Neural cell (in vitro differentiated cells): ENCODE measurements at regions not wholly inside any gene's neighbourhood (a gene's known extent, or its start where the extent isn't known, plus 50 kb on each side); places are given as distances from the start of the nearest gene placed in this dataset.

Experiments
- H2AFZ ChIP-seq: fragments of 200-600, 300-800 bp; sonication (generic), shearing (Covaris generic); 2 replicates; pipeline ENCODE4 v1.6.0; 2014; ENCODE audit warnings: low read depth, mild to moderate bottlenecking, antibody characterized with exemption, low read length, moderate library complexity
- H3F3A ChIP-seq: fragments of 200-600 bp; shearing (Covaris generic); 2 replicates; pipeline ENCODE4 v1.6.1; 2016; ENCODE audit warnings: mild to moderate bottlenecking, moderate library complexity, mixed read lengths, antibody characterized with exemption, low read length; ENCODE audit not compliant: insufficient read depth, poor library complexity, severe bottlenecking
- H3K27ac ChIP-seq: fragments of 200-600, 300-800 bp; sonication (generic), shearing (Covaris generic); 2 replicates; pipeline ENCODE4 v1.5.1; 2014; ENCODE audit warnings: mild to moderate bottlenecking, low read length, moderate library complexity
- H3K27me3 ChIP-seq: fragments of 300-800, 200-600 bp; sonication (generic), shearing (Covaris generic); 2 replicates; pipeline ENCODE4 v1.6.0; 2014; ENCODE audit warnings: mild to moderate bottlenecking, low read depth, low read length, moderate library complexity; ENCODE audit not compliant: insufficient read depth
- H3K36me3 ChIP-seq: fragments of 300-800, 200-600 bp; sonication (generic), shearing (Covaris generic); 2 replicates; pipeline ENCODE4 v1.5.1; 2014; ENCODE audit warnings: mild to moderate bottlenecking, antibody characterized with exemption, low read length, moderate library complexity; ENCODE audit not compliant: insufficient read depth
- H3K4me2 ChIP-seq: fragments of 300-800, 200-600 bp; sonication (generic), shearing (Covaris generic); 2 replicates; pipeline ENCODE4 v1.6.0; 2014; ENCODE audit warnings: mild to moderate bottlenecking, low read length
- H3K4me3 ChIP-seq: fragments of 300-800, 200-600 bp; sonication (generic), shearing (Covaris generic); 2 replicates; pipeline ENCODE4 v1.5.1; 2014; ENCODE audit warnings: mild to moderate bottlenecking, low read length, moderate library complexity
- H3K79me2 ChIP-seq: fragments of 200-600 bp; shearing (Covaris generic); replicated peaks from 2 replicates; pipeline ENCODE4 v1.6.0; 2014; ENCODE audit warnings: mild to moderate bottlenecking, low read length, moderate library complexity; ENCODE audit not compliant: insufficient read depth
- H3K9ac ChIP-seq: fragments of 300-800, 200-600 bp; sonication (generic), shearing (Covaris generic); 2 replicates; pipeline ENCODE4 v1.6.1; 2016; ENCODE audit warnings: mild to moderate bottlenecking, low read length, mixed read lengths
- H3K9me2 ChIP-seq: fragments of 200-600 bp; shearing (Covaris generic); 2 replicates; pipeline ENCODE4 v1.6.1; 2016; ENCODE audit warnings: mild to moderate bottlenecking, low read length, mixed read lengths; ENCODE audit not compliant: insufficient read depth
- H3K9me3 ChIP-seq: fragments of 200-600, 300-800 bp; sonication (generic), shearing (Covaris generic); 2 replicates; pipeline ENCODE4 v1.6.1; 2016; ENCODE audit warnings: mild to moderate bottlenecking, mixed run types, low read length, moderate library complexity, mixed read lengths
- H4K20me1 ChIP-seq: fragments of 200-600 bp; shearing (Covaris generic); 2 replicates; pipeline ENCODE4 v1.6.1; 2016; ENCODE audit warnings: mild to moderate bottlenecking, mixed run types; ENCODE audit not compliant: insufficient read depth
- EP300 ChIP-seq: fragments of 450-650 bp; conservative IDR thresholded peaks from 2 replicates; pipeline ENCODE4 v1.6.1; 2014; ENCODE audit warnings: antibody characterized with exemption, mild to moderate bottlenecking, moderate library complexity; ENCODE audit not compliant: poor library complexity, severe bottlenecking
- EZH2 ChIP-seq: fragments of 200-600, 300-800 bp; shearing (Covaris generic), sonication (generic); IDR thresholded peaks from 2 replicates; pipeline ENCODE4 v1.6.1; 2014; ENCODE audit warnings: antibody characterized with exemption, low read length, borderline replicate concordance, mild to moderate bottlenecking; ENCODE audit not compliant: insufficient read depth, poor library complexity, severe bottlenecking
- MXI1 ChIP-seq: fragments of 450-650 bp; conservative IDR thresholded peaks from 2 replicates; pipeline ENCODE4 v1.6.1; 2014; ENCODE audit warnings: antibody characterized with exemption, mild to moderate bottlenecking; ENCODE audit not compliant: poor library complexity, severe bottlenecking
- POLR2AphosphoS5 ChIP-seq: IDR thresholded peaks from 2 replicates; pipeline ENCODE4 v1.6.1; 2012
- RAD21 ChIP-seq: fragments of 450-650 bp; conservative IDR thresholded peaks from 2 replicates; pipeline ENCODE4 v1.6.1; 2014; ENCODE audit warnings: antibody characterized with exemption, mild to moderate bottlenecking, moderate library complexity
- SMC3 ChIP-seq: fragments of 450-650 bp; conservative IDR thresholded peaks from 2 replicates; pipeline ENCODE4 v1.6.1; 2014; ENCODE audit warnings: antibody characterized with exemption, mild to moderate bottlenecking, moderate library complexity; ENCODE audit not compliant: poor library complexity
- TAF1 ChIP-seq: IDR thresholded peaks from 2 replicates; pipeline ENCODE4 v1.6.1; 2012; ENCODE audit warnings: low read depth
- TF ChIP-seq, protein P1 (sequence below): fragments of 450-650 bp; IDR thresholded peaks from 2 replicates; pipeline ENCODE4 v1.5.1; 2014; ENCODE audit warnings: antibody characterized with exemption, mild to moderate bottlenecking, moderate library complexity; ENCODE audit not compliant: poor library complexity, severe bottlenecking
- TF ChIP-seq, protein P2 (sequence below): IDR thresholded peaks from 2 replicates; pipeline ENCODE4 v1.6.1; 2012; ENCODE audit warnings: borderline replicate concordance

DNA sequence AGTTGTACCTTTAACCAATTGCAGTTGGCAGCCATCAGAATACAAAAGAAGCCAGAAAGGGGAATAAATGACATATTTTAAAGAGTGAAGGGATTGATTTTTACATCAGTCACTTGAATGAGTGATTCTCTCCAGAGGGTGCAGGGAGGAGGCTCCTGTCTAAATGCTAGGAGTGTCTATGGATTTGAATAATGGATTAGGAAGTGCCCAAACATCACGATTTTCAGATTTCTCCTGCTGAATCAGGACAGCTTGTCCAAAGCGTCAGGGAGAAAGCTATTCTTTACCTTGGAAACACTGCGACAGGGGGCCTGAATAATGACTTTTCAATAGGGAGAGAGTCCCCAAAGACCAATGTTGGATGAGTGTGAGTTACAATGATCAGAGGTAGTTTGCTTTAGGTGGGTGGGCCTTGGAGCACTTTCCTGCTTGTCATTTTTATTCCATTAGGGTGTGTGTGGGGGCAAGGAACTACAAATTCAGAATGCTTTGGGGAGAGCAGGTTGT lies 735.5 kb downstream of the KCNA4 start:
- Histone ChIP-seq H3K36me3 (no peaks in the 10 kb centered on the region), H3K4me3 (no peak overlapping the region), H3K79me2 (no peaks in the 10 kb centered on the region), H3K9me2 (no peaks in the 10 kb centered on the region), H3K27me3 (no peaks in the 10 kb centered on the region), H3K4me2 (no peak overlapping the region), H3K9ac (no peak overlapping the region), H2AFZ (no peak overlapping the region), H3K27ac (no peak overlapping the region), H4K20me1 (no peaks in the 10 kb centered on the region), H3K9me3 (no peaks in the 10 kb centered on the region), H3F3A (no peaks in the 10 kb centered on the region)
- TF ChIP-seq TAF1 (no peak), RAD21 (no peak), POLR2AphosphoS5 (no peak), EP300 (no peak), EZH2 (no peak), SMC3 (no peak), MXI1 (no peak)
- TF ChIP-seq, protein P1, sequence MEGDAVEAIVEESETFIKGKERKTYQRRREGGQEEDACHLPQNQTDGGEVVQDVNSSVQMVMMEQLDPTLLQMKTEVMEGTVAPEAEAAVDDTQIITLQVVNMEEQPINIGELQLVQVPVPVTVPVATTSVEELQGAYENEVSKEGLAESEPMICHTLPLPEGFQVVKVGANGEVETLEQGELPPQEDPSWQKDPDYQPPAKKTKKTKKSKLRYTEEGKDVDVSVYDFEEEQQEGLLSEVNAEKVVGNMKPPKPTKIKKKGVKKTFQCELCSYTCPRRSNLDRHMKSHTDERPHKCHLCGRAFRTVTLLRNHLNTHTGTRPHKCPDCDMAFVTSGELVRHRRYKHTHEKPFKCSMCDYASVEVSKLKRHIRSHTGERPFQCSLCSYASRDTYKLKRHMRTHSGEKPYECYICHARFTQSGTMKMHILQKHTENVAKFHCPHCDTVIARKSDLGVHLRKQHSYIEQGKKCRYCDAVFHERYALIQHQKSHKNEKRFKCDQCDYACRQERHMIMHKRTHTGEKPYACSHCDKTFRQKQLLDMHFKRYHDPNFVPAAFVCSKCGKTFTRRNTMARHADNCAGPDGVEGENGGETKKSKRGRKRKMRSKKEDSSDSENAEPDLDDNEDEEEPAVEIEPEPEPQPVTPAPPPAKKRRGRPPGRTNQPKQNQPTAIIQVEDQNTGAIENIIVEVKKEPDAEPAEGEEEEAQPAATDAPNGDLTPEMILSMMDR = no peak
- TF ChIP-seq, protein P2, sequence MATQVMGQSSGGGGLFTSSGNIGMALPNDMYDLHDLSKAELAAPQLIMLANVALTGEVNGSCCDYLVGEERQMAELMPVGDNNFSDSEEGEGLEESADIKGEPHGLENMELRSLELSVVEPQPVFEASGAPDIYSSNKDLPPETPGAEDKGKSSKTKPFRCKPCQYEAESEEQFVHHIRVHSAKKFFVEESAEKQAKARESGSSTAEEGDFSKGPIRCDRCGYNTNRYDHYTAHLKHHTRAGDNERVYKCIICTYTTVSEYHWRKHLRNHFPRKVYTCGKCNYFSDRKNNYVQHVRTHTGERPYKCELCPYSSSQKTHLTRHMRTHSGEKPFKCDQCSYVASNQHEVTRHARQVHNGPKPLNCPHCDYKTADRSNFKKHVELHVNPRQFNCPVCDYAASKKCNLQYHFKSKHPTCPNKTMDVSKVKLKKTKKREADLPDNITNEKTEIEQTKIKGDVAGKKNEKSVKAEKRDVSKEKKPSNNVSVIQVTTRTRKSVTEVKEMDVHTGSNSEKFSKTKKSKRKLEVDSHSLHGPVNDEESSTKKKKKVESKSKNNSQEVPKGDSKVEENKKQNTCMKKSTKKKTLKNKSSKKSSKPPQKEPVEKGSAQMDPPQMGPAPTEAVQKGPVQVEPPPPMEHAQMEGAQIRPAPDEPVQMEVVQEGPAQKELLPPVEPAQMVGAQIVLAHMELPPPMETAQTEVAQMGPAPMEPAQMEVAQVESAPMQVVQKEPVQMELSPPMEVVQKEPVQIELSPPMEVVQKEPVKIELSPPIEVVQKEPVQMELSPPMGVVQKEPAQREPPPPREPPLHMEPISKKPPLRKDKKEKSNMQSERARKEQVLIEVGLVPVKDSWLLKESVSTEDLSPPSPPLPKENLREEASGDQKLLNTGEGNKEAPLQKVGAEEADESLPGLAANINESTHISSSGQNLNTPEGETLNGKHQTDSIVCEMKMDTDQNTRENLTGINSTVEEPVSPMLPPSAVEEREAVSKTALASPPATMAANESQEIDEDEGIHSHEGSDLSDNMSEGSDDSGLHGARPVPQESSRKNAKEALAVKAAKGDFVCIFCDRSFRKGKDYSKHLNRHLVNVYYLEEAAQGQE = no peak

DNA sequence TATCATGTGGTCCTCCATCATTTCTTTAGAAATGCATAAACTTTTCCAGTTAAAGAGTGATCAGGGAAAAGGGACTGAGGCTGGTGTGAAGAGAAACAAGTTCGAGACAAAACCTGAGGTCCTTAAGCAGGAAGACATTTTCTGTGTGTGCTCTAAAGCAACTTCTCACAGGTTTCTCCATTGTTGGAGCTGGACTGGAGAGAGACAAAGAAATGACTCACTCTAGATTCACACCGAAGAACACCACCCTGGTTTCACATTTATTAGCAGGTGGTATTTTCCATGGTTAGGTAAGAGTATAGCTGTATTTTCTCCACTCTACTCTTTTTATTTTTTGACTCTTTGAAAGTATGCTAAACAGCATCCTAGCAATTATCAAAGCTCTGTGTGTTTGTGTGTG lies 736.4 kb downstream of the KCNA4 start:
- Histone ChIP-seq H2AFZ (no peak overlapping the region), H4K20me1 (no peaks in the 10 kb centered on the region), H3K79me2 (no peaks in the 10 kb centered on the region), H3K27me3 (no peaks in the 10 kb centered on the region), H3K4me3 (no peak overlapping the region), H3K36me3 (no peaks in the 10 kb centered on the region), H3K9me2 (no peaks in the 10 kb centered on the region), H3K9me3 (no peaks in the 10 kb centered on the region), H3K9ac (no peak overlapping the region), H3K27ac (no peak overlapping the region), H3K4me2 (no peak overlapping the region), H3F3A (no peaks in the 10 kb centered on the region)
- TF ChIP-seq SMC3 = no peak
- TF ChIP-seq TAF1 = no peak
- no peak for TF ChIP-seq POLR2AphosphoS5
- TF ChIP-seq EP300 = no peak
- no peak for TF ChIP-seq RAD21
- TF ChIP-seq EZH2 = no peak
- TF ChIP-seq, protein P2 = no peak
- TF ChIP-seq MXI1 = no peak
- TF ChIP-seq, protein P1 = no peak
